HG03103 (cell line): ENCODE measurements at regions not wholly inside any gene's neighbourhood (a gene's known extent, or its start where the extent isn't known, plus 50 kb on each side); places are given as distances from the start of the nearest gene placed in this dataset.

Source experiments
- ATAC-seq: cut with Tn5 transposase; IDR thresholded peaks from one replicate; pipeline ENCODE4 v1.9.1; 2021; ENCODE audit warnings: low read depth; ENCODE audit not compliant: unreplicated experiment

DNA sequence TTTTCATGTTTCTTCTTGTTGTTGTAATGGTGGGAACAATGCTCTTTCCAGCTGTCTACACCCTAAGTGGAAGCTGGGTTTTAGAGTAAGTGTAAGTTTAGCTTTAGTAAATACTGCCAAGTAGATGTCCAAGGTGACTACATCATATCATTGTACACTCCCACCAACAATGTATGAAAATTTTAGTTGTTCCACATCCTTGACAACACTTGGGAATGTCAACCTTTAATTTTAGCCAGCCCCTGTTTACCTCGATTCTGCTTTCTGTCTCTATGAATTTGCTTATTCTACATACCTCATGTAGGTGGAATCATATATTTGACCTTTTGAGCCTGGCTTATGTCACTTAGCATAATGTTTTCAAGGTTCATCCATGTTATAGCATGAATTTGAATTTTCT, 93.0 kb downstream of the MTPAP start:
- ATAC-seq = no peak

DNA sequence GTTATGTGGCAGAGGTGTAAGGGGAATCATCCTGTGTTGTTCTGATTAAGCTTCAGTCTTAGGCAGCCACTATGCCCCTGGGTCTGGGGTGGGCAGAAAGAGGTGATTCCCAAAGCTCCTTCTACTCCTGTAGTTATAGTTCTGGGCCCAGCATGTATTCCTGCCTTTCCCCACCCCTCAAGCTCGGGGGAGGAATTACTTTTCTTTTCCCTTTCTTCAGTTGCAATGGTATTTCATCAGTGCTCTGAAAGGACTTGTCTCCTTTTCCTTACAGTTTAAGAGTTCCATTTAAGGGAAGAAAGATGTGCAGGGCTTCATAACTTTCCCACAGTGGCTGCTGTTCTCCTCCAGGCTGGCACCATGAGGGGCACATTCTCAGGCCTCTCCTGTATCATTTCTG, 94.2 kb downstream of the MTPAP start:
- no peak for ATAC-seq

DNA sequence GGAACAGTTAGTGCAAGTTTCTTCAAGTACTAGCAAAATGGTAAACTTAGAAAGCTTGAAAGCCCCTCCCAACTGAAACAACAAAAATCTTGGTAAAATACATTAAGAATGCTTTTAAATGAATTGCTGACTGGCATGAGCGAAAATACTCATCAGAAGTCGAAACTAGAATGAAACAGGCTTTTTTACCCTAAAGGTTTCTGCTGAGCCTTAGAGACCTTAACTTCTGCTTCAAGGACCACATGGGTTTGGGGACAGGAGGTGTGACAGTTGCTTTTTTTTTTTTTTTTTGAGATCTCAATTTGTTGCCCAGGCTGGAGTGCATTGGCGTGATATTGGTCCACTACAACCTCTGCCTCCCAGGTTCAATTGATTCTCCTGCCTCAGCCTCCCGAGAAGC, 100.3 kb downstream of the MTPAP start:
- ATAC-seq = no peak

DNA sequence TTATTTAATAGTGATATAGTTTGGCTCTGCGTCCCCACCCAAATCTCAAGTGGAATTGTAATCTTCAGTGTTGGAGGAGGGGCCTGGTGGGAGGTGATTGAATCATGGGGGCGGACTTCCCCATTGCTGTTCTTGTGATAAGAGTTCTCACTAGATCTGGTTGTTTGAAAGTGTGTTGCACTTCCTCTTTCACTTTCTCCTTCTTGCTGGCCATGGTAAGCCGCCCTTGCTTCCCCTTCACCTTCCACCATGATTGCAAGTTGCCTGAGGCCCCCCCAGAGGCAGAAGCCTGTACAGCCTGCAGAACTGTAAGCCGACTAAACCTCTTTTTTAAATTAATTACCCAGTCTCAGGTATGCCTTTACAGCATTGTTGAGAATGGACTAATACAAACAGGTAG, 101.4 kb downstream of the MTPAP start:
- peak; percentile 70 for ATAC-seq

DNA sequence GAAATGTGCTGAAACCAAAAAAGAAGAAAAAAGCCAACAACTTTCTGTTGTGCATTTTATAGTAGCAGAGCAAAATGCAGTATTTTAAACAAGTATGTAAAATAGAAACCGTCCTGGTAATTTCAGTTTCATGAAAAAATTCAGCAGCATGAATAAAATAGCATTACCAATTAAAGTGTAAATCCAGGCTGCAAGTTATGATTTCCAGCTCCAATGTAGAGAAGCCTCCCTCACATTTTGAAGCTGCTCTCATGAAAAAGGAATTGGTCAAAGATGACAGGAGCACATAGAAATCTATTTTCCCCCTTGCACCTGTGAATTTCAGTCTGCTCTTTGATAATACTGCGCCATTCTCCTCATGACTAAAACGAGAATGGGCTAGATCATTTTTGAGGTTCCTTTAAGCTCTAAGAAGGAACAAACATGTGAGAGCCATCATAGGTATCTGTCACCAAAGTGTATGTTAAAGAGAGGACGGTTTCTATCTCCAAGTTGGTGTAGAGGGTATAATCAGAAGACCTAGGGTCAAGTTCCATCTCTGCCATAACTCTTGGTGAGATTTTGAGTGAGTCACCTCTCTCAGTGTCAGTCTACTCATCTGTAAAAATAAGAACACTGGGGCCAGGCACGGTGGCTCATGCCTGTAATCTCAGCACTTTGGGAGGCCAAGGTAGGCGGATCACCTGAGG, 107.5 kb downstream of the MTPAP start:
- ATAC-seq = no peak

DNA sequence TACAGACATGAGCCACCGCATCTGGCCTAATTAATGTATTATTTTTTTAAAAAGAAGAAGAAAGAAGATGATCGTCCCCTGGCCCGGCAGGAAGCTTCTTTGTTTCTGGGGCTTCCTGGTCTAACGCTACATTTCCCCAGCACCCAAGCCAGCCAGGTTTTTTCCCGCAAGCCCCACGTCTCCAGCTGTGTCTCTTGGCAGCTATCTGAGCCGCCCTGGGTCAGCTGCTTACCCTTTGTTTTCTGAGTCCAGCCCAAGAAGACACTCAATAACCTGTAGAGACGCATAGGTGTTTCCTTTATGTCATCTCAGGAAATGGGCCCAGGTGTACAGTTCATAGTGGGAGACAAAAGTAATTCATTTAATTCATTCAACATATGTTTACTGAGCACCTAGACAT, 110.2 kb downstream of the MTPAP start:
- no peak for ATAC-seq

DNA sequence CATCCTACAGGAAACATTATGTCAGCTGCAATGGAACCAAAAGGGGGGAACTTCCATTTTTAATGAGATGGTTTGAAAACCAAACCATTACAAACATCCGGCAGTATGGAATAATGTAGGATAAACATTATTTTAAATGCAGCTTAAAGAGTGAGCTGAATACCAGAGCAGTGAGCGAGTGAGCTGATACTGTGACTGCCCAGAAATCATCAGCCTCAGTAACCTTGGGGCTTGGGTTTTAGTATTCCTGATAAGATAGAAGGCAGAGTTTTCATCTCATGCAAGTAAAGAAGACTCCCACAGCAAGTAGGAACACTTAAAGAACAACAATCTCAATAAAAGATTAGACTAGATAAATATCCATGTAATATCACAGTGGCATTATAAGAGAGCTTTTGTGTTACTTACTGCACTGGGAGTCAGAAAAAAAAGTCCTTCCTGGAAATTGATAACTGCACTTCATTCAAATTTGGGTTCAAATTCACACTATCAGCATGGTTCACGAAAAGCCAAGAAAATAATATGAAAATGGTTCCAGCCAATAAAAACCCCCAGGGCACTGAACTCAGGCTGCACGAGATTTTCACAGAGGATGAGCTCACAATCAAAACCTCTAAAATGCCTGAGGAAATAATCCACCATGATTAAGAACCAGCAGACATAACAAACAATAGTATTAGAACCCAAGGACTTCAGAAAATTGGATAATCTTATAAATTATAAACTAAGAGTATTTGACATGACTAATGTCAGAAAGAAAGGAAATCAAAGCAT, 115.7 kb downstream of the MTPAP start:
- no peak for ATAC-seq

DNA sequence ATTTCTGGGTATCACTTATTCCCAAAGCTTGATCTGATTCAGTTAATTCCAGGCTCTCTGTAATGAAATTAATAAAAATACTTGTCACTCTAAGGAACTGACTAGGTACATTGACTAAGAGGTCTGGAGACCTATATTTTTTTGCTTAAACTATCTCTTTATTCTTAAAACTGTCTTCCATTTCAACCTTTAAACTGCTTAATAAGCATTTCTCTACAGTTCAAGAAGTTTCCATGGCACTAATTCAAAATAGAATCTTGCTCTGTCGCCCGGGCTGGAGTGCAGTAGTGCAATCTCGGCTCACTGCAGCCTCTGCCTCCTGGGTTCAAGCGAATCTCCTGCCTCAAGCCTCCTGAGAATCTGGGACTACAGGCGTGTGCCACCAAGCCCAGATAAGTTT, 117.4 kb downstream of the MTPAP start:
- no peak for ATAC-seq

DNA sequence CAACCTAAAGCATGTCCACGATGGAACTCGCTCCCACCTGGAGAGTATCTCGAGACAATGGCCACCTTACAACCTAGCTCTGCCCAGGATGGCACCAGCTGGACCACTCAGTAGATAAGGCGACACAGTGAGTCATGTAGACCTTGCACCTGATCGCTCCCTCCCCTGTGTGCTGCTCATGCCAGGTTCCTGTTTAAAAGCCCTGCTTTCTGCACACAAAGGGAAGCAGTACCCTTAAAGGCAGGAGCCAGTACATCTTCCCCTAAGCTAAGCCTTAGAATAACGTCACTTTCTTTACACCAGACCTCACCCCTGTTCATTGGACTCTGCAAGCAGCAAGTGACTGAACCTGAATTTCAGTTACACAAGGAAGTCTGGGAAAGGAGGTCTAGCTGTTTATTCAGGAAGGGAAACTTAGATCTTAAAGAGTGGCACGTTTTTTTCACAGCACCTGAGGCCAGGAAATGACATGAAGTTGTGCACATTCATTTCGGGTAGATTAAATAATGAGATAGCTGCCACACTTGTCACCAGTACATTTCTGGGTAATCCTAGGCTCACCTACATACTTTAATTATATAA, 117.9 kb downstream of the MTPAP start:
- ATAC-seq = no peak

DNA sequence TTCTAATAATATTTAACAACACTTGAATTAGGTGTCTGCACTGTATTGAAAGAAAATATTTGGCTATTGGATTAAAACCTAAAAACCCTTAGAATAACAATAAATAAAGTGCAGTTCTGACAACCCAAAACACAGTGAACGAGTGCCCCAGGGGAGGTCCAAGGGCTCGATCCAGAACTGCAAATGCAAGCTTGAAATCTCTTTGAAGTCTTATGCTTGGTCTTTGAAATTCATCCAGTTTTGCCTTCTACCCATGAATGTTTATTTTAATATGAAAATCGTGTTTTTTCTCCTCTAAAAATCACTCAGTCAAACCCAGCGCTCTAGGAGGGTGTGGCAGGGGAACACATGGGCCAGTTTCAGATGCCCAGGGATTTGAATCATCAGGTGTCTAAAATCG, 119.5 kb downstream of the MTPAP start:
- no peak for ATAC-seq

DNA sequence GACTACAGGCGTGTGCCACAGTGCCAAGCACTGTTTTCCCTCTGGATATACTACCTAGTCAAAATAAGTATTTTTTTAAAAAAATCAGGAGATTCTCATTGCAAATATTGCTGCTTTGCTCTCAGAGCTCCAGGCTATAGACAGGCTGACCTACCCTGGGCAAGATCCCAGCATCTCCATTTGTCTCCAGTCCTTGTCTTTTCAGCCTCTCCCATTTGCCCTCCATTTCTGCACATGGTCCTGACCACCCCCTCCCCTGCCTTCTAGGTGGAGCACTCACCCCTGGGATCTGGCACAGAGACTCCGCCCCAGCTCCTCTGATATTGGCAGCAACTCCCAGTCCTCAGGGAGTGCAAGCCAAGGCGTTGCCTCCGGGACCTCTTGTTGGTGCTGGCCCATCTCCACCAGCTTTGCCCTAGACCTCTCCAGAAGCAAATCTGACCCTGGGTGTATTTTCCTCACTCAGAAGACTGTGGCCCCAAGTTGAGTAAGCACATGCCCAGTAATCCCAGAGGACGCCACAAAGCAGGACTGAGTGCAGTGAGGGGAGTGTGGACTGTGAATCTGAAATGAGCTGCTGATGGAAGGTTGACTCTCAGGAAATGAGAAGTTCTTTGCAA, 120.6 kb downstream of the MTPAP start:
- no peak for ATAC-seq

DNA sequence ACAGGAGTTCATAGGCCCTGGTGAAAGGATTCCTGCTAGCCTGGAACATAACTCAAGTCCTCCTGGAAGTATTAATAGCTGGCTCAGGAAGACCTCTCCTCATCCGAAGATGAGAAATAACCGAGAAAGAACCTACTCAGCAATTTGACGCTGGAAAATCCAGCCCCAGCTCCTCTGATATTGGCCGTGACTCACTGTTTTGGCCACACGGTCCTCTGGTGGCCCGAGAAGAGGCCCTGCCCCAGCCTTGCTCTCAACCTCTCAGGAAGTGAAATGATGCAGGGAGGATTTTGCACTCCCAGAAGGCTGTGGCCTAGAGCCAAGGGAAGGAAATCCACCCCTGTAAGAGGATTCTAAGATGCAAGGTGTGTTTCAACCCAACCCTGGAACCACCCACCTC, 121.6 kb downstream of the MTPAP start:
- ATAC-seq = no peak

DNA sequence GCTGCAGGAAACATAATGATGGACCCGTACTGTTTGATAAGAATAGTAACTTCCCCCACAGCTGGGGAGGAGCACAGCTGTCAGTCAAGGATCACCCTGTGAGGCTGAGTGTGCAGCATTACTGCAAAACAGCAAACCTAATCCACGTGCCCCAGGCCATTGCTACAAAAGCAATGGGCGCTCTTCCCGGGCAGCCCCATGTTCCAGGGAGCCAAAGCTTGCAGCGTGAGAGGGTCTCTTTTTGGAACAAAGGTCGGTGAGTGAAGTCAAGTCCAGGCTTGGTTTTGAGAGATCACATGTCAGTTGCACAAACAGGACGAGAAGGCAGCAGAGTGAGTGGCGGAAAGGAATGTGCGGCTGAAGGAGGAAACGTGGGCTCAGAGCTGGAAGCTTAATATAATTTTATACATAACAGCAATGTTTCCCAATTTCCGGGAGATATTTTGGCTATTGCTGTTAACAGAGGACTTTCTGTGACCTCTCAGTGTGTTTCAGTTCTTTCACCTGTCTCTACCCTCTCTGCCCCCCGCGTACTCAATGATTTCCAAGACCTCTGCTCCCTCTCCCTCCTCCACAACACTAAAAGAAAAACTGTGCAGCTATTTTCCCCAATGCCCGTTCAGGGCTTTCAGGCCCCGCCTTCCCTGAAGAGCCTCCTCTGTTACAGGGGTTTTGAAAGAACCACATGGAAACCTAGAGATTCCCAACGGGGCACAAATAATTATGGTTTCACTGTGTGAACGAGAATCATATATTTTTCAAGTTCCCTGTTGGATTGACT, 128.9 kb downstream of the MTPAP start:
- peak; percentile 83 for ATAC-seq

DNA sequence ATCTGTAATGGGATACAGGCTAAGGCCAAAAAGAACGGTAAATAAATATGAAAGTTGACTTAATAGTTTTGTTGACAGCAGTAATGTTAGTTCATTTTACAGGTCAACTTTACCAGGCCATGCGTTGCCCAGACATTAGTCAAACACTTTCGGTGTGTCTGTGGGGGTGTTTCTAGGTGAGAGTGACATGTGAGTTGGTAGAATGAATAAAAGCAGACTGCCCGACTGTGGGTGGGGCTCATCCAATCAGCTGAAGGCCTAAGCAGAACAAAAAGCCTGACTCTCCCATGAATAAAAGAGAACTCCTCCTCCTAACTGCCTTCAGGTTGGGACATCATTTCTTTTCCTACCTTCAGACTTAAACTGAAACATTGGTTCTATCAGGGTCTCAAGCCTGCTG, 132.3 kb downstream of the MTPAP start:
- ATAC-seq = no peak

DNA sequence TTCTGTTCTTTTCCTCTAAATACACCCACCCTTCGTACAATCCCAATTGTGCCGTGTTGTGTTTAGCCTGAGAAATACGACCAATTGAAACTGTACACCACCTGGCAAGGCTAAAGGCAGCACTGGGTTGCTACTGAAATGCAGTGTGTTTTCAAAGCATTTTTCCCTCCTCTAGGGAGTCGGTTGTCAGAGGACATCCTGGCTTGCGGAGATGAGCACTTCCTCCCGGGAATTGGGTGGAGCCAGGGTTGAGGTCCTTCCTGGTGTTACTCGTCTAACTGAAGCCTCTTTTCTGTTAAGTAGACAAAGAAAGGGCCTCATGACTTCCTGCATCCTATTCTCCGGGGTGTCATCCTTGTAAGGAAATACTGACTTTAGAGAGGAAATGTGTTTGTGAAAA, 133.5 kb downstream of the MTPAP start:
- no peak for ATAC-seq

DNA sequence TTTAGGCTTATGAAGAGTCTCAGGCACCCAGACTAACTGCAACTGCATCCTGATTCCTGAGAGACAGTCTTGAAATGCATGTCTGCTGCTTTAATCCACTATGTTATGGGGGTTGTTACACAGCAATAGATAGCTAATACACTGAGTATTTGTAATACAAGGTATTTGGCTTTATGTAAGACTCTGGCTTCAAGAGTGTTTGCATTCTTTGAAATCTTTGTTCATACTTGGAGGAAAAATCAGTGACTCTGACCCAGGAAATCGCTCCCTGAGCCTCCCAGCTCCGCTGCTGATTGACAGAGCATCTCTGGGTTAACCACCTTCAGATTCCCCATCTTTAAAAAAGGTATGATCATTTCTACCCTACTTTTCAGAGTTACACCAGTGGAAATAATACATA, 133.9 kb downstream of the MTPAP start:
- no peak for ATAC-seq

DNA sequence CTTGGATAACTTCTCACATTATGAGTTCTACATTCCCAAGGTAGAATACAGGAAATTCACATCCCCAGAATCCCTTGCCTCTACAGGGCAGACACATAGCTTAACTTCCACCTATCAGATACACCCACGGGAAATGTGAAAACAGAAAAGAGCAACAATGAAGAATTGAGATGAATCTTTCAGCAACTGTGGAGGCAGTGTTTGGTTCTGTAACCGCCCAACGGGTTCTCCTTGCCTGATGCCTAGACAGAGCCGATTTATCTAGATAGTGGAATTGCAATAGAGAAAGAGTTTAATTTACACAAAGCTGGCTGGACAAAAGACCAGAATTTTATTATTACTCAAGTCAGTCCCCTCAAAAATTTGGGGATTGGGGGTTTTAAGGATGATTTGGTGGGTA, 138.8 kb downstream of the MTPAP start:
- no peak for ATAC-seq

DNA sequence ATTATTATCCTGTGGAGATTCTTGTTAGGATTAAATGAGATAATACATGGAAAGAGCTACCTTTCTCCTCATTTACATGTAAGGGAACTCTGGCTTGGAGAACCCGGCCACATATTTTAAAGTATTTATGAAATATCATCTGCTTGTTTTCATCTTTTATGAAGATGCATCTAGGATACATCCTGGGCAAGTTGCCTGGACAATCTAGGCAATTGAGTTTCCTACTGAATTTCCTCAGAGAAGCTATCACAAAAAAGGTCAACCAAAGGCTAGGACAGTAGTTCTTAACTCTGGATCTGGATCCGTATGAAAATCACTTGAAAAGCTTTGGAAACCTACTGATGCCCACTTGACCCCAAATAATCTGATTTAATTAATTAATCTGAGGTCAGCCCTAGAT, 140.7 kb downstream of the MTPAP start:
- ATAC-seq = no peak

DNA sequence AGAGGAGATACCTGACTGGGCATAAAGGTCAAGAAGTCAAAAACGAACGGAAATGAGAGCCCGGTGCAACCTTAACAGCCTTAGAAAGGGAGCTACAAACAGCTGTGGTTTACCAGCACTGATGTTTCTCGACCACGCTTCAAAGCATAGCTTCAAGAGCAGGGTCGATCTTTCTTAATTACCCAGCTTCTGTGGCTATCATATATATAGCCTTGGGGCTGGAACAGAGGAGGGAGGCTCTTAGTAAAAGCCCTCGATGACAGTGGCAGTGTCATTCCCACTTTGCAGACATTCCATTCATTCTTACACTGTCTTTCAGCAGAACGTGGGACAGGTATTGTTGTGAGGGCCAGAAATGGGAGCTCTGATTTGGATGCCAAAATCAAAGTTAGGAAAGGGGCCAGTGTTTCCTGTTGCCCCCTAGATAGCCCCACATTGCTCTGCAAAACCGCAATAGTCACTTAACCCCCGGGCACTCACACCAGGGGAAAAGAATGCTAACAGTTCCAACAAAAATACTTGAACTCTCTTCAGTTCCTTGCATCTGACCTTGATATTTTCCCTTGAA, 141.5 kb downstream of the MTPAP start:
- no peak for ATAC-seq

DNA sequence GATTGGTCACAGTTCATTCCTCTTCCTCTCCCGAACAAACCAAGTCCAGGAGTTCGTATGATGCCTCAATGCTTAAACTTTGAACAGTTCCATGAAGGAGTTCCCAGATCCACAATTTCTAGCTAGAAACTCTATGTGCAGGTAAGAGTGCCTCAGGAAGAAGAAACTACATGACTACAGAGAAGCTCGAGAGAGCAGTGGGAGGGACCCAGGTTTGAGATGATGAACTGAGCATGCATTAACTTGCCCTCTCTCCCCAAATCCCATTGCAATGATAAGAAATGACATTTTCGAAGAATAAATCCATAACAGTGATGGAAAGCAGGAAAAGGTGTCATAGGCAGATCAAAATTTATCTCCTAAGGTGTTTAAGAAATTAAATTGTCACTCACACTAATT, 140.6 kb upstream of the JCAD start:
- no peak for ATAC-seq
